WTC11 (cell line): ENCODE measurements at regions not wholly inside any gene's neighbourhood (a gene's known extent, or its start where the extent isn't known, plus 50 kb on each side); places are given as distances from the start of the nearest gene placed in this dataset.

ENCODE experiments used
- ATAC-seq: fragments of 200-7000 bp; cut with Tn5 transposase; 2 replicates; pipeline ENCODE4 v1.10.0; 2021; ENCODE audit warnings: mild to moderate bottlenecking, moderate library complexity
- CTCF ChIA-PET: fragments of 300-600 bp; sonication (Branson Sonifier 250); formaldehyde crosslinking; loops from one replicate; lab custom pipeline; 2021; ENCODE audit warnings: antibody characterized with exemption; lab: Charles Lee
- POLR2A ChIA-PET: fragments of 350-600 bp; sonication (Branson Sonifier 250); formaldehyde crosslinking; loops from one replicate; lab custom pipeline; 2021; ENCODE audit warnings: antibody characterized with exemption; lab: Charles Lee
- DNase-seq: peaks from one replicate; pipeline ENCODE4 v3.0.0; 2021; ENCODE audit warnings: low spot score
- H3K27ac Mint-ChIP-seq: 2 replicates; pipeline ENCODE4 v1.8.0; 2021; ENCODE audit warnings: mixed read lengths
- H3K27me3 Mint-ChIP-seq: 2 replicates; pipeline ENCODE4 v1.8.0; 2021; ENCODE audit warnings: low read depth, mild to moderate bottlenecking, moderate library complexity, mixed read lengths
- H3K36me3 Mint-ChIP-seq: 2 replicates; pipeline ENCODE4 v1.8.0; 2021; ENCODE audit warnings: mixed read lengths
- H3K4me1 Mint-ChIP-seq: 2 replicates; pipeline ENCODE4 v1.8.0; 2022; ENCODE audit warnings: mixed read lengths
- H3K4me3 Mint-ChIP-seq: 2 replicates; pipeline ENCODE4 v1.8.0; 2021; ENCODE audit warnings: mild to moderate bottlenecking, moderate library complexity, mixed read lengths
- H3K9me3 Mint-ChIP-seq: 2 replicates; pipeline ENCODE4 v1.8.0; 2021; ENCODE audit warnings: mixed read lengths
- CREB1 ChIP-seq: sonication (generic); formaldehyde crosslinking; IDR thresholded peaks from 2 replicates; pipeline ENCODE4 v1.8.0; 2023; ENCODE audit warnings: mild to moderate bottlenecking, missing genetic modification reagents
- ESRRA ChIP-seq: sonication (generic); formaldehyde crosslinking; IDR thresholded peaks from 2 replicates; pipeline ENCODE4 v1.8.1; 2022; ENCODE audit warnings: mild to moderate bottlenecking, missing genetic modification reagents, borderline replicate concordance
- ETV6 ChIP-seq: sonication (generic); formaldehyde crosslinking; IDR thresholded peaks from 2 replicates; pipeline ENCODE4 v1.8.1; 2022; ENCODE audit warnings: mild to moderate bottlenecking, missing genetic modification reagents
- FOXJ3 ChIP-seq: sonication (generic); formaldehyde crosslinking; IDR thresholded peaks from 2 replicates; pipeline ENCODE4 v1.9.0; 2021; ENCODE audit warnings: missing genetic modification reagents, mild to moderate bottlenecking, borderline replicate concordance
- GABPB1 ChIP-seq: sonication (generic); formaldehyde crosslinking; IDR thresholded peaks from 2 replicates; pipeline ENCODE4 v1.8.1; 2023; ENCODE audit warnings: mild to moderate bottlenecking, missing genetic modification reagents
- GRHL2 ChIP-seq: fragments of 250-450 bp; sonication (Bioruptor Pico); IDR thresholded peaks from 2 replicates; pipeline ENCODE4 v1.8.0; 2022; ENCODE audit warnings: mild to moderate bottlenecking, moderate library complexity; ENCODE audit not compliant: insufficient replicate concordance, severe bottlenecking
- JUN ChIP-seq: sonication (generic); formaldehyde crosslinking; IDR thresholded peaks from 2 replicates; pipeline ENCODE4 v1.8.0; 2023; ENCODE audit warnings: mild to moderate bottlenecking, missing genetic modification reagents
- NFYB ChIP-seq: sonication (generic); formaldehyde crosslinking; conservative IDR thresholded peaks from 2 replicates; pipeline ENCODE4 v1.8.0; 2022; ENCODE audit warnings: low read depth, missing genetic modification reagents
- NR2C2 ChIP-seq: sonication (generic); formaldehyde crosslinking; IDR thresholded peaks from 2 replicates; pipeline ENCODE4 v1.8.0; 2022; ENCODE audit warnings: mild to moderate bottlenecking, missing genetic modification reagents
- ZBTB21 ChIP-seq: sonication (generic); formaldehyde crosslinking; IDR thresholded peaks from 2 replicates; pipeline ENCODE4 v1.8.1; 2023; ENCODE audit warnings: mild to moderate bottlenecking, missing genetic modification reagents, borderline replicate concordance
- ZNF671 ChIP-seq: fragments of 250-450 bp; sonication (Bioruptor Pico); IDR thresholded peaks from 2 replicates; pipeline ENCODE4 v1.8.0; 2021; ENCODE audit warnings: mild to moderate bottlenecking
- TF ChIP-seq, protein P1 (sequence below): fragments of 200-600 bp; IDR thresholded peaks from 2 replicates; pipeline ENCODE4 v1.8.0; 2022; ENCODE audit warnings: antibody characterized with exemption
- TF ChIP-seq, protein P2 (sequence below): sonication (generic); formaldehyde crosslinking; IDR thresholded peaks from 2 replicates; pipeline ENCODE4 v1.8.0; 2022; ENCODE audit warnings: missing genetic modification reagents
- TF ChIP-seq, protein P3 (sequence below): fragments of 250-450 bp; sonication (Bioruptor Pico); IDR thresholded peaks from 2 replicates; pipeline ENCODE4 v1.9.0; 2021; ENCODE audit warnings: mild to moderate bottlenecking
- TF ChIP-seq, protein P4 (sequence below): sonication (generic); formaldehyde crosslinking; IDR thresholded peaks from 2 replicates; pipeline ENCODE4 v1.8.1; 2022; ENCODE audit warnings: low read depth, mild to moderate bottlenecking, moderate library complexity, missing genetic modification reagents, borderline replicate concordance
- TF ChIP-seq, protein P5 (sequence below): sonication (generic); formaldehyde crosslinking; IDR thresholded peaks from 2 replicates; pipeline ENCODE4 v1.8.1; 2023; ENCODE audit warnings: mild to moderate bottlenecking, missing genetic modification reagents, moderate library complexity
- TF ChIP-seq, protein P6 (sequence below): sonication (generic); formaldehyde crosslinking; IDR thresholded peaks from 2 replicates; pipeline ENCODE4 v1.8.1; 2023; ENCODE audit warnings: mild to moderate bottlenecking, missing genetic modification reagents, borderline replicate concordance
- TF ChIP-seq, protein P7 (sequence below): sonication (generic); formaldehyde crosslinking; IDR thresholded peaks from 2 replicates; pipeline ENCODE4 v1.8.1; 2022; ENCODE audit warnings: mild to moderate bottlenecking, moderate library complexity, missing genetic modification reagents
- TF ChIP-seq, protein P8 (sequence below): fragments of 250-450 bp; sonication (Bioruptor Pico); conservative IDR thresholded peaks from 2 replicates; pipeline ENCODE4 v1.9.0; 2021; ENCODE audit warnings: mild to moderate bottlenecking

DNA sequence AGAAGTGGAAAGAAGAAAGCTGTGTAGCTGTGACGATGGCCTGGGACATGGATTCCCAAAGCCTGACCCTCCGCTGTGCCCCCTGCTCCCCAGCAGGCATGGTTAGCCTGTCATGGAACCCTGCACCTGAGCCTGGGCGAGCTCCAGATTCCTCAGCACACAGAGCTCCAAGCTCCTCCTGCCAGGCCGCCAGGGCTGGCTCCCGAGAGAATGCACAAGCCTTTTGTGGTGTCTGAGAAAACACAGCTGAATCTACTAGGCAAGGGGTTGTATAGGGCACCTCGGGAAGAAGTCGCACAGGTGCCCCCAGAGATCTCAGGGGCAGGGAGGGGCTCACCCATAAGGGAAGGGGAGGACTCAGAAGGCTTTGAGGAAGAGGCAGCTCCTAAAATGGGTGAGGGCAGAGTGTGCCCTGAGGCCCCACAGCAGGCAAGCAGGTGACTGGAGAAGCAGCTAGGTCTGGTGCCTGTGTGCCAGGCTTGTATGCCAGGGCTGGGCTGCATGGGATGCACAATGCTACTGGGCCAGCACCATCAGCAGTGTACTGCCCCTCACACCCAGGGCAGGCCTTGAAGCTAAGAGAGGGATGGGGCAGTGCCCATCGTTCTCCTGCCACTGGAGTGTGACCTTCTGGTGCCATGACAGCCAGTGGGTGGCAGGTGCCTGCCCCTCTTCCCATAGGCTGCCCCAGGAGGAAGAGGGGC is 64.3 kb upstream of the CD93 start:
- Mint-ChIP-seq H3K4me3 (no peak overlapping the region), H3K27ac (no peak overlapping the region), H3K27me3 (no peaks in the 10 kb centered on the region), H3K36me3 (no peaks in the 10 kb centered on the region), H3K4me1 (peaks cover 15% of the 10 kb centered on the region), H3K9me3 (peaks cover 13% of the 10 kb centered on the region)
- no peak for ATAC-seq
- TF ChIP-seq, protein P1, sequence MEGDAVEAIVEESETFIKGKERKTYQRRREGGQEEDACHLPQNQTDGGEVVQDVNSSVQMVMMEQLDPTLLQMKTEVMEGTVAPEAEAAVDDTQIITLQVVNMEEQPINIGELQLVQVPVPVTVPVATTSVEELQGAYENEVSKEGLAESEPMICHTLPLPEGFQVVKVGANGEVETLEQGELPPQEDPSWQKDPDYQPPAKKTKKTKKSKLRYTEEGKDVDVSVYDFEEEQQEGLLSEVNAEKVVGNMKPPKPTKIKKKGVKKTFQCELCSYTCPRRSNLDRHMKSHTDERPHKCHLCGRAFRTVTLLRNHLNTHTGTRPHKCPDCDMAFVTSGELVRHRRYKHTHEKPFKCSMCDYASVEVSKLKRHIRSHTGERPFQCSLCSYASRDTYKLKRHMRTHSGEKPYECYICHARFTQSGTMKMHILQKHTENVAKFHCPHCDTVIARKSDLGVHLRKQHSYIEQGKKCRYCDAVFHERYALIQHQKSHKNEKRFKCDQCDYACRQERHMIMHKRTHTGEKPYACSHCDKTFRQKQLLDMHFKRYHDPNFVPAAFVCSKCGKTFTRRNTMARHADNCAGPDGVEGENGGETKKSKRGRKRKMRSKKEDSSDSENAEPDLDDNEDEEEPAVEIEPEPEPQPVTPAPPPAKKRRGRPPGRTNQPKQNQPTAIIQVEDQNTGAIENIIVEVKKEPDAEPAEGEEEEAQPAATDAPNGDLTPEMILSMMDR: no peak
- TF ChIP-seq ESRRA: no peak
- TF ChIP-seq CREB1 (CRISPR knock-in tag): no peak
- TF ChIP-seq, protein P2, sequence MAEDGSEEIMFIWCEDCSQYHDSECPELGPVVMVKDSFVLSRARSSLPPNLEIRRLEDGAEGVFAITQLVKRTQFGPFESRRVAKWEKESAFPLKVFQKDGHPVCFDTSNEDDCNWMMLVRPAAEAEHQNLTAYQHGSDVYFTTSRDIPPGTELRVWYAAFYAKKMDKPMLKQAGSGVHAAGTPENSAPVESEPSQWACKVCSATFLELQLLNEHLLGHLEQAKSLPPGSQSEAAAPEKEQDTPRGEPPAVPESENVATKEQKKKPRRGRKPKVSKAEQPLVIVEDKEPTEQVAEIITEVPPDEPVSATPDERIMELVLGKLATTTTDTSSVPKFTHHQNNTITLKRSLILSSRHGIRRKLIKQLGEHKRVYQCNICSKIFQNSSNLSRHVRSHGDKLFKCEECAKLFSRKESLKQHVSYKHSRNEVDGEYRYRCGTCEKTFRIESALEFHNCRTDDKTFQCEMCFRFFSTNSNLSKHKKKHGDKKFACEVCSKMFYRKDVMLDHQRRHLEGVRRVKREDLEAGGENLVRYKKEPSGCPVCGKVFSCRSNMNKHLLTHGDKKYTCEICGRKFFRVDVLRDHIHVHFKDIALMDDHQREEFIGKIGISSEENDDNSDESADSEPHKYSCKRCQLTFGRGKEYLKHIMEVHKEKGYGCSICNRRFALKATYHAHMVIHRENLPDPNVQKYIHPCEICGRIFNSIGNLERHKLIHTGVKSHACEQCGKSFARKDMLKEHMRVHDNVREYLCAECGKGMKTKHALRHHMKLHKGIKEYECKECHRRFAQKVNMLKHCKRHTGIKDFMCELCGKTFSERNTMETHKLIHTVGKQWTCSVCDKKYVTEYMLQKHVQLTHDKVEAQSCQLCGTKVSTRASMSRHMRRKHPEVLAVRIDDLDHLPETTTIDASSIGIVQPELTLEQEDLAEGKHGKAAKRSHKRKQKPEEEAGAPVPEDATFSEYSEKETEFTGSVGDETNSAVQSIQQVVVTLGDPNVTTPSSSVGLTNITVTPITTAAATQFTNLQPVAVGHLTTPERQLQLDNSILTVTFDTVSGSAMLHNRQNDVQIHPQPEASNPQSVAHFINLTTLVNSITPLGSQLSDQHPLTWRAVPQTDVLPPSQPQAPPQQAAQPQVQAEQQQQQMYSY (CRISPR knock-in tag): no peak
- TF ChIP-seq GRHL2 (CRISPR knock-in tag): no peak
- no peak for TF ChIP-seq GABPB1 (CRISPR knock-in tag)
- TF ChIP-seq, protein P3, sequence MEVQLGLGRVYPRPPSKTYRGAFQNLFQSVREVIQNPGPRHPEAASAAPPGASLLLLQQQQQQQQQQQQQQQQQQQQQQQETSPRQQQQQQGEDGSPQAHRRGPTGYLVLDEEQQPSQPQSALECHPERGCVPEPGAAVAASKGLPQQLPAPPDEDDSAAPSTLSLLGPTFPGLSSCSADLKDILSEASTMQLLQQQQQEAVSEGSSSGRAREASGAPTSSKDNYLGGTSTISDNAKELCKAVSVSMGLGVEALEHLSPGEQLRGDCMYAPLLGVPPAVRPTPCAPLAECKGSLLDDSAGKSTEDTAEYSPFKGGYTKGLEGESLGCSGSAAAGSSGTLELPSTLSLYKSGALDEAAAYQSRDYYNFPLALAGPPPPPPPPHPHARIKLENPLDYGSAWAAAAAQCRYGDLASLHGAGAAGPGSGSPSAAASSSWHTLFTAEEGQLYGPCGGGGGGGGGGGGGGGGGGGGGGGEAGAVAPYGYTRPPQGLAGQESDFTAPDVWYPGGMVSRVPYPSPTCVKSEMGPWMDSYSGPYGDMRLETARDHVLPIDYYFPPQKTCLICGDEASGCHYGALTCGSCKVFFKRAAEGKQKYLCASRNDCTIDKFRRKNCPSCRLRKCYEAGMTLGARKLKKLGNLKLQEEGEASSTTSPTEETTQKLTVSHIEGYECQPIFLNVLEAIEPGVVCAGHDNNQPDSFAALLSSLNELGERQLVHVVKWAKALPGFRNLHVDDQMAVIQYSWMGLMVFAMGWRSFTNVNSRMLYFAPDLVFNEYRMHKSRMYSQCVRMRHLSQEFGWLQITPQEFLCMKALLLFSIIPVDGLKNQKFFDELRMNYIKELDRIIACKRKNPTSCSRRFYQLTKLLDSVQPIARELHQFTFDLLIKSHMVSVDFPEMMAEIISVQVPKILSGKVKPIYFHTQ: no peak
- no peak for TF ChIP-seq NR2C2 (CRISPR knock-in tag)
- TF ChIP-seq, protein P4, sequence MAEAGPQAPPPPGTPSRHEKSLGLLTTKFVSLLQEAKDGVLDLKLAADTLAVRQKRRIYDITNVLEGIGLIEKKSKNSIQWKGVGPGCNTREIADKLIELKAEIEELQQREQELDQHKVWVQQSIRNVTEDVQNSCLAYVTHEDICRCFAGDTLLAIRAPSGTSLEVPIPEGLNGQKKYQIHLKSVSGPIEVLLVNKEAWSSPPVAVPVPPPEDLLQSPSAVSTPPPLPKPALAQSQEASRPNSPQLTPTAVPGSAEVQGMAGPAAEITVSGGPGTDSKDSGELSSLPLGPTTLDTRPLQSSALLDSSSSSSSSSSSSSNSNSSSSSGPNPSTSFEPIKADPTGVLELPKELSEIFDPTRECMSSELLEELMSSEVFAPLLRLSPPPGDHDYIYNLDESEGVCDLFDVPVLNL: no peak
- TF ChIP-seq NFYB (CRISPR knock-in tag): no peak
- TF ChIP-seq JUN: no peak
- TF ChIP-seq, protein P5, sequence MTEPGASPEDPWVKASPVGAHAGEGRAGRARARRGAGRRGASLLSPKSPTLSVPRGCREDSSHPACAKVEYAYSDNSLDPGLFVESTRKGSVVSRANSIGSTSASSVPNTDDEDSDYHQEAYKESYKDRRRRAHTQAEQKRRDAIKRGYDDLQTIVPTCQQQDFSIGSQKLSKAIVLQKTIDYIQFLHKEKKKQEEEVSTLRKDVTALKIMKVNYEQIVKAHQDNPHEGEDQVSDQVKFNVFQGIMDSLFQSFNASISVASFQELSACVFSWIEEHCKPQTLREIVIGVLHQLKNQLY (CRISPR knock-in tag): no peak
- TF ChIP-seq, protein P6, sequence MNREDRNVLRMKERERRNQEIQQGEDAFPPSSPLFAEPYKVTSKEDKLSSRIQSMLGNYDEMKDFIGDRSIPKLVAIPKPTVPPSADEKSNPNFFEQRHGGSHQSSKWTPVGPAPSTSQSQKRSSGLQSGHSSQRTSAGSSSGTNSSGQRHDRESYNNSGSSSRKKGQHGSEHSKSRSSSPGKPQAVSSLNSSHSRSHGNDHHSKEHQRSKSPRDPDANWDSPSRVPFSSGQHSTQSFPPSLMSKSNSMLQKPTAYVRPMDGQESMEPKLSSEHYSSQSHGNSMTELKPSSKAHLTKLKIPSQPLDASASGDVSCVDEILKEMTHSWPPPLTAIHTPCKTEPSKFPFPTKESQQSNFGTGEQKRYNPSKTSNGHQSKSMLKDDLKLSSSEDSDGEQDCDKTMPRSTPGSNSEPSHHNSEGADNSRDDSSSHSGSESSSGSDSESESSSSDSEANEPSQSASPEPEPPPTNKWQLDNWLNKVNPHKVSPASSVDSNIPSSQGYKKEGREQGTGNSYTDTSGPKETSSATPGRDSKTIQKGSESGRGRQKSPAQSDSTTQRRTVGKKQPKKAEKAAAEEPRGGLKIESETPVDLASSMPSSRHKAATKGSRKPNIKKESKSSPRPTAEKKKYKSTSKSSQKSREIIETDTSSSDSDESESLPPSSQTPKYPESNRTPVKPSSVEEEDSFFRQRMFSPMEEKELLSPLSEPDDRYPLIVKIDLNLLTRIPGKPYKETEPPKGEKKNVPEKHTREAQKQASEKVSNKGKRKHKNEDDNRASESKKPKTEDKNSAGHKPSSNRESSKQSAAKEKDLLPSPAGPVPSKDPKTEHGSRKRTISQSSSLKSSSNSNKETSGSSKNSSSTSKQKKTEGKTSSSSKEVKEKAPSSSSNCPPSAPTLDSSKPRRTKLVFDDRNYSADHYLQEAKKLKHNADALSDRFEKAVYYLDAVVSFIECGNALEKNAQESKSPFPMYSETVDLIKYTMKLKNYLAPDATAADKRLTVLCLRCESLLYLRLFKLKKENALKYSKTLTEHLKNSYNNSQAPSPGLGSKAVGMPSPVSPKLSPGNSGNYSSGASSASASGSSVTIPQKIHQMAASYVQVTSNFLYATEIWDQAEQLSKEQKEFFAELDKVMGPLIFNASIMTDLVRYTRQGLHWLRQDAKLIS (CRISPR knock-in tag): no peak
- TF ChIP-seq, protein P7, sequence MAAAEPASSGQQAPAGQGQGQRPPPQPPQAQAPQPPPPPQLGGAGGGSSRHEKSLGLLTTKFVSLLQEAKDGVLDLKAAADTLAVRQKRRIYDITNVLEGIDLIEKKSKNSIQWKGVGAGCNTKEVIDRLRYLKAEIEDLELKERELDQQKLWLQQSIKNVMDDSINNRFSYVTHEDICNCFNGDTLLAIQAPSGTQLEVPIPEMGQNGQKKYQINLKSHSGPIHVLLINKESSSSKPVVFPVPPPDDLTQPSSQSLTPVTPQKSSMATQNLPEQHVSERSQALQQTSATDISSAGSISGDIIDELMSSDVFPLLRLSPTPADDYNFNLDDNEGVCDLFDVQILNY: no peak
- TF ChIP-seq, protein P8, sequence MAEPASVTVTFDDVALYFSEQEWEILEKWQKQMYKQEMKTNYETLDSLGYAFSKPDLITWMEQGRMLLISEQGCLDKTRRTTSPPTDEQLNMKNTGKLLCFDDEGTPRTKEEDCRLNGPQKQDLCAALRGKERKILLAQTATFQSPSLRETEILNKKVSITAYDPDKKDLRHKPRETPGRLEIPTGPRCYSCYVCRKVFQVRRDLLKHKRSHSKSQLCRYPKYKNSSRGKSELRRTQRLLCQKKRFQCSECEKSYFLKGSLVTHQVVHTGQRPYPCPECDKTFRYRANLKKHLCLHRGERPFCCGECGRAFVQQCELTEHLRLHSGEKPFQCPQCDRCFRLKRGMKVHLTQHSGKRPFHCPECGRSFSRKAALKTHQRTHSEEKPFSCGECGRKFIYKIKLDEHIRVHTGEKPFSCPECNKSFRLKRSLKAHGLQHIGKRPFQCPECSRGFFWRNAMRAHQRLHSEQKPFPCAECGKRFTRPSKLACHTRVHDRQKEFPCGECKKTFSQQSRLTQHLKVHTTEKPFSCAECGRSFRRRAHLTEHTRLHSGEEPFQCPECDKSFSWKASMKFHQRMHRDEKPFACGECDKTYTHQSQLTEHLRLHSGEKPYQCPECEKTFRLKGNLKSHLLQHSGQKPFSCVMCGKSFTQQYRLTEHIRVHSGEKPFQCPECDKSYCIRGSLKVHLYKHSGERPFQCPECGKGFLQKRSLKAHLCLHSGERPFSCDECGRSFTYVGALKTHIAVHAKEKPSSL (CRISPR knock-in tag): no peak
- no peak for TF ChIP-seq FOXJ3 (CRISPR knock-in tag)
- TF ChIP-seq ZNF671 (CRISPR knock-in tag): no peak
- TF ChIP-seq ZBTB21 (CRISPR knock-in tag): no peak
- no peak for TF ChIP-seq ETV6 (CRISPR knock-in tag)
- ChIA-PET CTCF (interaction anchor here (1.5 to 2.7 kb wide), 2 partner anchors 51 to 95 kb away, joined by 3 to 6 read pairs; no protein-coding TSS in a partner anchor), POLR2A (no interaction called here)
- no peak for DNase-seq
